ENCODE measurements at regions not wholly inside any gene's neighbourhood (a gene's known extent, or its start where the extent isn't known, plus 50 kb on each side); places are given as distances from the start of the nearest gene placed in this dataset.
A peak's percentile ranks its signal among the peaks of the same experiment; 100 is the strongest.

DNA sequence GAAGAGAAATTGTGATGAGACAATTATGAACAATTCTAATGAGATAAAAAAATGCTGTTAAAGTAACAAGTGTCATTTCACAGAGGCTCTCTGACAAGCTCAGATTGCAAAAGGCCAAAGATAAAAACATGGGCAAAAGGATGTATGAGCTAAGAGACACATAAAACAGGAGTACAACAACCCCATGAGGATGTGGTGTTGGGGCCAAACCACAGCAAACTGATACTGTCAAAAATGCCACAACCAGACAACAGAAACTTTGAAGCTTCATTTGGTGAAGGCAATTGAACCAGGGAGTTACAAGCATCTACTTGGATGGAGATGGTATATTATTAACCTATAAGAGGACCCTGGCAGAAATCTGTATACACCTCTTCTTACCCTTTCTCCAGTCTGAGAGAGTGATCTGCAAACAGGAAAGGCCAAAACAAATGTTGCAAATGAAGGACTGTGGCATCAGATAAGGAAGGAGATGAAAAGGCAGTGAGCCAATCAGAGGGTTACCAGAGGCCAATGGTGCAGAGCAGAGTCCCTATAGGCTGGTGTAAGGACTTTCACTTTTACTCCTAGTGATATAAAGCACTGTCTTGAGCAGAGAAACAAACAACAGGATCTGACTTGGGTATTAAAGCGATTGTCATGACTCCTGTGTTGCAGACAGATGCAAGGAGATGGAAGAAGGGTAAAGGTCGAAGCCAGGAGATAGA is 659.0 kb downstream of the NTRK3 start:
- Histone ChIP-seq H3K9me3 (no peaks in the 10 kb centered on the region), H3K27me3 (no peaks in the 10 kb centered on the region), H3K4me3 (no peak overlapping the region), H3K27ac (no peak overlapping the region), H3K36me3 (no peaks in the 10 kb centered on the region), H3K4me1 (peaks cover 0 to 2% of the 10 kb centered on the region in 2 donors)
- TF ChIP-seq, protein P1, sequence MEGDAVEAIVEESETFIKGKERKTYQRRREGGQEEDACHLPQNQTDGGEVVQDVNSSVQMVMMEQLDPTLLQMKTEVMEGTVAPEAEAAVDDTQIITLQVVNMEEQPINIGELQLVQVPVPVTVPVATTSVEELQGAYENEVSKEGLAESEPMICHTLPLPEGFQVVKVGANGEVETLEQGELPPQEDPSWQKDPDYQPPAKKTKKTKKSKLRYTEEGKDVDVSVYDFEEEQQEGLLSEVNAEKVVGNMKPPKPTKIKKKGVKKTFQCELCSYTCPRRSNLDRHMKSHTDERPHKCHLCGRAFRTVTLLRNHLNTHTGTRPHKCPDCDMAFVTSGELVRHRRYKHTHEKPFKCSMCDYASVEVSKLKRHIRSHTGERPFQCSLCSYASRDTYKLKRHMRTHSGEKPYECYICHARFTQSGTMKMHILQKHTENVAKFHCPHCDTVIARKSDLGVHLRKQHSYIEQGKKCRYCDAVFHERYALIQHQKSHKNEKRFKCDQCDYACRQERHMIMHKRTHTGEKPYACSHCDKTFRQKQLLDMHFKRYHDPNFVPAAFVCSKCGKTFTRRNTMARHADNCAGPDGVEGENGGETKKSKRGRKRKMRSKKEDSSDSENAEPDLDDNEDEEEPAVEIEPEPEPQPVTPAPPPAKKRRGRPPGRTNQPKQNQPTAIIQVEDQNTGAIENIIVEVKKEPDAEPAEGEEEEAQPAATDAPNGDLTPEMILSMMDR (IDR thresholded peaks at IDR 0.05 in 4 of 5, conservative IDR thresholded peaks at IDR 0.05 in 1 of 5) = no peak
- TF ChIP-seq POLR2A (IDR thresholded peaks at IDR 0.05) = no peak
- in situ Hi-C loops (cut with MboI; ENCODE audit: low sequenced_read_pairs in 4 of 4) (no loop called here), intact Hi-C loops (cut with DNase I; ENCODE audit: low total_unique reads) (no loop called here)
- DNase-seq (no peak), ATAC-seq (no peak)

DNA sequence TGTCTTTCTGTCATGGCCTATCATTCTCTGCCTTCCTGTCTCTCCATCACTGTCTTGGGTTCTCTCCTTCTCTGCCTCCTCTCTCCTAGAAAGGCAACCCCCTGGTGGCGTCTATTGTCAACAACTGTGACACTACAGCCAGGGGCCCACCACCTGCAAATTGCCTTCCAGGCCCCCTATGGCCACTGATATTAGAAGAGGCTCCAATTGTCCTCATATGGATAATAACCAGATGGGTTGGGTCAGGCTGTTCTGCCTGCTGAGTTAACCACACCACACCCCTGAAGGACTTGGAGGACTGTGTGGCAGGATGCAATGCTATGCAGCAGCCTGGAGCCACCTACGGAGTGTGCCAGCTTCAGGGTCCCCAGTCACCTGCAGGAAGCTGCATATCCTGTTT is 665.0 kb downstream of the NTRK3 start:
- DNase-seq = no peak
- no peak for TF ChIP-seq POLR2A (IDR thresholded peaks at IDR 0.05)
- TF ChIP-seq, protein P1 (IDR thresholded peaks at IDR 0.05 in 4 of 5, conservative IDR thresholded peaks at IDR 0.05 in 1 of 5) = no peak
- no peak overlapping the region for H3K27ac ChIP-seq
- intact Hi-C loops (cut with DNase I; ENCODE audit: low total_unique reads) (no loop called here), in situ Hi-C loops (cut with MboI; ENCODE audit: low sequenced_read_pairs in 4 of 4) (no loop called here)
- H3K9me3 ChIP-seq = no peaks in the 10 kb centered on the region
- no peak overlapping the region for H3K4me3 ChIP-seq
- no peaks in the 10 kb centered on the region for H3K27me3 ChIP-seq
- H3K4me1 ChIP-seq = no peaks in the 10 kb centered on the region
- ATAC-seq = no peak
- H3K36me3 ChIP-seq = no peaks in the 10 kb centered on the region

DNA sequence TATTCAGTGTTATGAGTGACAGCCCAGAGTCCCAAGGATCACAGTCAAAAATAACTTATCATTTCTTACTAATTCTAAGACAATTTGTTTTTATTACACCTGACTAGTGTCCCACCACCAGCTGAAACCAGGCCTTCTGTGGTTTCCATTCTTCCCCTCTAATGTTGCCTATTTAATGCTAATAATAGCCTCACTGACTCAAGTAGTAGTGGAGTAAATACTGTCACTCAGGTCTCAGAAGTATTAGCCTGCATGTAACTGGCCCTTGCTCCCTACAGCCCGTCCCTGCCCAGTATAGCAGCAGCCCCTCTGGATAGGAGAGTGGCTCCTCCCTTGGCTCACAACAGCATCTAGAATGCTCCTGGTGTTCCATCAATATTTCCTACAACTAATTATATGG is 665.5 kb downstream of the NTRK3 start:
- TF ChIP-seq, protein P1 (IDR thresholded peaks at IDR 0.05 in 4 of 5, conservative IDR thresholded peaks at IDR 0.05 in 1 of 5) = no peak
- TF ChIP-seq POLR2A (IDR thresholded peaks at IDR 0.05) = no peak
- intact Hi-C loops (cut with DNase I; ENCODE audit: low total_unique reads) = no loop called here
- in situ Hi-C loops (cut with MboI; ENCODE audit: low sequenced_read_pairs in 4 of 4) = no loop called here
- no peak for DNase-seq
- Histone ChIP-seq H3K4me1 (no peaks in the 10 kb centered on the region), H3K4me3 (no peak overlapping the region), H3K27me3 (no peaks in the 10 kb centered on the region), H3K9me3 (no peaks in the 10 kb centered on the region), H3K27ac (no peak overlapping the region), H3K36me3 (no peaks in the 10 kb centered on the region)
- peak; percentile 70 to 82 for ATAC-seq

DNA sequence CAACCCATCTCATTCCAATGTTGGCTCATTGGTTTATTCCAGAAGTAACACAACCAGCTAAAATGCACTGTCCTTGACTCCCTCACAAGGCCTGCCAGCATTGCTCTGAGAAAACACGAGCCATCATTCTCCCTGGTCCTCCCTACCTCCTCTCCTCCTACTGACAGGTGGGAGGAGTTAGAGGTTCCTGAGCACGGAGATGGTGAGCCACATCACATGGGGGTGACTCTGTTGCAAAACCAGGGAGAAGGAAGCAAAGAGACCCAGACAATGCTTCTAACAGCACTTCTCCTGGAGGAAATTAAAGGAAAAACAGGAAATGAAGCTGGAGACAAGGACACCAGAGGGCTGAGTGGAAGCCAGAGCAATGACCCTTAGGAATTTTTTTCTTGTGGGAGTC is 667.4 kb downstream of the NTRK3 start:
- Histone ChIP-seq H3K4me1 (no peaks in the 10 kb centered on the region), H3K9me3 (no peaks in the 10 kb centered on the region), H3K27me3 (no peaks in the 10 kb centered on the region), H3K36me3 (no peaks in the 10 kb centered on the region), H3K27ac (no peak overlapping the region), H3K4me3 (no peak overlapping the region)
- ATAC-seq (no peak), DNase-seq (no peak)
- intact Hi-C loops (cut with DNase I; ENCODE audit: low total_unique reads) (no loop called here), in situ Hi-C loops (cut with MboI; ENCODE audit: low sequenced_read_pairs in 4 of 4) (no loop called here)
- TF ChIP-seq, protein P1 (IDR thresholded peaks at IDR 0.05 in 4 of 5, conservative IDR thresholded peaks at IDR 0.05 in 1 of 5) = no peak
- TF ChIP-seq POLR2A (IDR thresholded peaks at IDR 0.05) = no peak

DNA sequence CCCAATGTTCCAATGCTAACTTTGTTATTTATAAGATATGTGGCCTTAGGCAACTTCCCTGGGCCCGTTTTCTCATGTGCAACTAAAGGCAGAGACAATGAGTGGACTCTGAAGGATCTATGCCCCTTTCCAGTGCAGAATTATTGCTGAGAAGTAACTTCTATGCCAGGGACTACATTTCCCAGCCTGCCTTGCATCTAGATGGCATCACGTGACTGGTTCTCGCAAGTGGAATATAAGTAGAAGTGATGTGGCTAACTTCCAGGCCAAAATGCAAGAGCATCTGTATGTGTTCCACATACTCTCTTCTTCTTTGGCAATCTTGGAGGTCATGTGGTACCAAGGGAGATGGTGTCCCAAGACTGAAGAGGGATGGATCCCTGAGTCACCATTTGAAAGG is 674.4 kb downstream of the NTRK3 start:
- Histone ChIP-seq H3K36me3 (no peaks in the 10 kb centered on the region), H3K9me3 (no peaks in the 10 kb centered on the region), H3K4me1 (no peaks in the 10 kb centered on the region), H3K4me3 (no peak overlapping the region), H3K27ac (no peak overlapping the region), H3K27me3 (no peaks in the 10 kb centered on the region)
- TF ChIP-seq, protein P1 (IDR thresholded peaks at IDR 0.05 in 4 of 5, conservative IDR thresholded peaks at IDR 0.05 in 1 of 5) = no peak
- TF ChIP-seq POLR2A (IDR thresholded peaks at IDR 0.05) = no peak
- in situ Hi-C loops (cut with MboI; ENCODE audit: low sequenced_read_pairs in 4 of 4) (no loop called here), intact Hi-C loops (cut with DNase I; ENCODE audit: low total_unique reads) (no loop called here)
- no peak for DNase-seq
- no peak for ATAC-seq
